ENCODE measurements at regions not wholly inside any gene's neighbourhood (a gene's known extent, or its start where the extent isn't known, plus 50 kb on each side); places are given as distances from the start of the nearest gene placed in this dataset.
A peak's percentile ranks its signal among the peaks of the same experiment; 100 is the strongest.

DNA sequence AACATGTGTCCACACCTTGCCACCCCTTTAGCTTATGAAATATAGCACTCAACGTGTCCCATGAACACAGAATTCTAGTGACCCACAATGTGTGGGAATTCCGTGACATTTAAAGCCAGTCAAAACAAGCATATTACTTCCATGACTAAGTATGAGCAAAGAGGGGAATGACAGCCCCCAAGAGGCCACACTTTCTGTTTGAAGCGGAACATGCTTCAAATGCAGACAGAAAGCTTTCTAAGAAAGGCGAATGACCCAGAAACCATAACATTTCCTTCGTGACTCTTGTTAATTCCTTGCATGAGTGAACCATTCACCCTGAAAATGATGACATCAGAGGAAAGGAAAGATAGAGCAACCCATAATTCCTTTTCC, 122.0 kb upstream of the FNDC3A start:
- Mint-ChIP-seq H3K36me3 (ENCODE audit: low read depth) (no peaks in the 10 kb centered on the region), H3K27ac (no peak overlapping the region), H3K4me1 (ENCODE audit: low read depth) (peaks cover 45% of the 10 kb centered on the region), H3K4me3 (no peak overlapping the region), H3K9me3 (no peaks in the 10 kb centered on the region), H3K27me3 (ENCODE audit: low read depth) (no peaks in the 10 kb centered on the region)
- intact Hi-C loops (cut with micrococcal nuclease): loop anchor here (2.0 kb wide), 1 partner anchor 31 kb away; no protein-coding TSS in a partner anchor
- DNase-seq: peak; percentile 40
- CTCF ChIA-PET: interaction anchor here (1.6 kb wide), 1 partner anchor 36 kb away, joined by 3 read pairs; no protein-coding TSS in a partner anchor

DNA sequence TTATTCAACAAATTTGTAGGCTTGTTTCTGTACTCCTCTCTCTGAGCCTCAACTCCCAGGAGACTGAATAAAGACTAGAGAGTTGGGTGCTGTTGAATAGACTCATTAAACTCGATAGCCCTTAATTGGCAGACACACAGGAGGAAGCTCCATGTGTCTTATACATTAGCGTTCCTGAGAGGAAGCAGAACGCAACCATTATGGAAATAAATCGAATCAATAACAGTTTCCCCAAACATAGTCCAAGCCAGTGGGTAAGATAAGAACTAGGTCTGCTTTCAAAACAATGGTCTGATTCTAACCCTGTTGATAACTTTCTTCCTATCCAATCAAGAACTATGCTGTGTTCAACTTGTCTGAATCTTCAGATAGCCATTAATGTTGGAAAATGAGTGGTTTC, 118.1 kb upstream of the FNDC3A start:
- no peaks in the 10 kb centered on the region for H3K36me3 Mint-ChIP-seq (ENCODE audit: low read depth)
- H3K27me3 Mint-ChIP-seq (ENCODE audit: low read depth): no peaks in the 10 kb centered on the region
- H3K27ac Mint-ChIP-seq: no peak overlapping the region
- H3K4me1 Mint-ChIP-seq (ENCODE audit: low read depth): peaks cover 40% of the 10 kb centered on the region
- no peak for DNase-seq
- CTCF ChIA-PET: no interaction called here
- peaks cover 5% of the 10 kb centered on the region for H3K9me3 Mint-ChIP-seq
- intact Hi-C loops (cut with micrococcal nuclease): no loop called here
- H3K4me3 Mint-ChIP-seq: no peak overlapping the region

DNA sequence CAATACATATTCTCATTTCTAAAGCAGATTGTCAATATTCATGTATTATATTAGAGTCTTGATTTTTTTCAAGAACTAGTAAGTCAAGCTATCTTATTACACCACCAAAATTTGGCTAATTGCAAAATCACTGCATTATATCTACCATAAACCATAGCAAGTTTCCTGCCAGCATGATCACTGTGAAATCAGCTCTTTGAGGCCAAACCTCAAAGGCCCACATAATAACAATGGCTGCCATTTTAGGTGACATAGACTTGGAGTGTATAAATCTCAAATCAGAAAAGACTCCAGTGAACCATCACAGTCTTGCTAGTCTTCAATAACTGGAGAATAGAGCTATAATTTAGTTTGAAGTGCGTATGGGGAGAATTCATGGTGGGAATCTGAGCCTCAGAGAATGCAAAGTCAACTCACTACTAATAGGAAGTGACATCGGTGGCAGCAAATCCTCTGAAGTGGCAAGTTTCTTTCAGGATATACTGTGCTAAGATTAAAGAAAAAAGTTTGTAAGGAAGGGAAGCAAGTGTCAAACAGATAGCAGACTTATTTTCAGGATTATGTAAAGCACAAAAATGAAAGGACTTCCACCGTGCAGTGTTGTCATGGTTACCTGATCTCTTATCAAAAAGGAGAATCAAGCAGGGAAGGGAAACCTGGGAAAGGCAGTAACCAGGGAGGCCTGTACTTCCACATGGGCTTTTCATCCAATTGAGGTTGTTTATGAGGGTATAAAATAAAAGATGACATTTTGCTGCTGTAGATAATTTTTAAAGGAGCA, 117.4 kb upstream of the FNDC3A start:
- Mint-ChIP-seq H3K27ac (no peak overlapping the region), H3K4me3 (no peak overlapping the region)

DNA sequence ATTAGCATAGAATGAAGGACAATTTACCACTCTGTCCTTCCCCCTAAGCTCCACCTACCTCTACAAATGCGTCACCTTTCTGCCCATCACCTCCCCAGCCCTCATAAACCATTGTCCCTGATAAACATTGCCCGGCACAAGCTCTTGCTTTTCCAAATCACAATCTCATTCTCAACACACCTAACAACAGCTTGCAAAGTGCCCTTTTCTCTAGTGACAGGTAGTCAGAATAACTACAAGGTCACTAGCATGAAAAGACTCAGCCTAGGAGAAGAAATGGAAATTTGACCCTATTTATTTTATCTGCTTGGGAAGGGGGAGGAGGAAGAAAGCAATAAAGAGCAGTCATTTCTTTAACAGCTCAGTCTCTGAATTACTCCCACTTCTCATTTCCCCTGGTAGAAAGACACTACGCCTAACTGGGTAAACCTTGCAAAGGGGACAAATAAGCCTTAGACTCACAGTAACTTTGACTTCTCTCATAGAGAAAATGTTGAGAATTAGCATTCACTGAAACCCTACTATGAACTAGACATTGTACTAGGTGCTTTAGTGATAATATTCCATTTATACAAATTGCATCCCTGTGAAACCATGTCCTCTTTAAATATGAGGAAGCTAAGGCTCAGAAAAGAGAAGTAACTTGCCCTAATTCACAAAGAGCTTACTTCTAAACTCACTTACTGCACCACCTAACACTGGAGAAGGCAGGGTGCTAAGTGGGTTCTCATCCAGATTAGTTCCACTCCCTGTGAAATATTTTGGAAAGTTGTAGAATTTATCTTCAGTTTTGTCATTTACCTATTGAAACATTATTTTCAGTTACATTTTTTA, 116.2 kb upstream of the FNDC3A start:
- no peaks in the 10 kb centered on the region for H3K36me3 Mint-ChIP-seq (ENCODE audit: low read depth)
- H3K9me3 Mint-ChIP-seq: peaks cover 5% of the 10 kb centered on the region
- H3K4me3 Mint-ChIP-seq: no peak overlapping the region
- peaks cover 23% of the 10 kb centered on the region for H3K4me1 Mint-ChIP-seq (ENCODE audit: low read depth)
- no peaks in the 10 kb centered on the region for H3K27me3 Mint-ChIP-seq (ENCODE audit: low read depth)
- no peak for DNase-seq
- CTCF ChIA-PET: no interaction called here
- intact Hi-C loops (cut with micrococcal nuclease): loop anchor here (2.0 kb wide), 1 partner anchor 31 kb away; no protein-coding TSS in a partner anchor
- no peak overlapping the region for H3K27ac Mint-ChIP-seq

More for the DNA sequence above, 117.4 kb upstream of the FNDC3A start:
- Mint-ChIP-seq H3K27me3 (ENCODE audit: low read depth) (no peaks in the 10 kb centered on the region), H3K9me3 (peaks cover 5% of the 10 kb centered on the region), H3K36me3 (ENCODE audit: low read depth) (no peaks in the 10 kb centered on the region), H3K4me1 (ENCODE audit: low read depth) (peaks cover 33% of the 10 kb centered on the region)
- CTCF ChIA-PET: no interaction called here
- DNase-seq: no peak
- intact Hi-C loops (cut with micrococcal nuclease): loop anchor here (2.0 kb wide), 1 partner anchor 30 kb away; no protein-coding TSS in a partner anchor

DNA sequence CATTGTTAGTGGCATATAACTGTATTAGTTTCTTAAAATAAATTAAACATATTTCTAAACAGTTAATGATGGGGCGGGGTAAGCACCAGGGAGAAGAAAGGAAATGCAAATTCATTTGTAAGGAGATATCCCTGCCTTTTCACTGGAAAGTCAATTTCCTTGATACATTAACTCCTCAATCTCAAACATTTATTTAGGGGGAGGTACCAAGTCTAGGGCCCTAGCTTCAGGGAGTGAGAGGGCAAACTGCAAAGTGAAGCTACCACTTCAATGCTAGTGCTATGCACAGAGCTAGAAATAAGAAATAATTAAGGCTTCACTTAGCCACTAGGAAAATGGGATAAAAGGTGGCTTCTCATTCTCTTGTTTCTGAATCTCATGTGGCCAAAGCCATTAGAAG, 115.3 kb upstream of the FNDC3A start:
- Mint-ChIP-seq H3K27ac (no peak overlapping the region), H3K9me3 (peaks cover 5% of the 10 kb centered on the region), H3K4me3 (no peak overlapping the region), H3K4me1 (ENCODE audit: low read depth) (peaks cover 23% of the 10 kb centered on the region), H3K27me3 (ENCODE audit: low read depth) (no peaks in the 10 kb centered on the region), H3K36me3 (ENCODE audit: low read depth) (no peaks in the 10 kb centered on the region)
- intact Hi-C loops (cut with micrococcal nuclease): no loop called here
- CTCF ChIA-PET: no interaction called here
- no peak for DNase-seq

DNA sequence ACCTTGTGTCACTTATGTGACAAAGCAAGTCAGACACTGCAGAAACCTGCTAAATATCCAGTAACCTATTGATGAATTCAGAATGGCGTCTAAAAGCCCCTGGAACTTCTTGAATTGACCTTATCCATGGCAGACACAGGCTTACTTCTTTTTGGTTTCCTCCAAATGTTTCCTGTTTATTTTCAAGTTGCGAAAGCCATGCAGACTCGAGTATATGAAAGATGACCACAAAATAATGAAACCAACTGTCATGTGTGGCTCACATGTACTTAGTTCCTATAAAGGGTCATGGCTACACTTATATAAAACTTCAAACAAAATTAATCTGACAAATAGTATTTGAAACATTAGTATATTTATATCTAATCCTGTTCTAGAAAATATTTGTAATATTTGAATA, 113.1 kb upstream of the FNDC3A start:
- Mint-ChIP-seq H3K27me3 (ENCODE audit: low read depth) (no peaks in the 10 kb centered on the region), H3K27ac (no peak overlapping the region), H3K36me3 (ENCODE audit: low read depth) (no peaks in the 10 kb centered on the region), H3K9me3 (peaks cover 5% of the 10 kb centered on the region), H3K4me1 (ENCODE audit: low read depth) (peaks cover 23% of the 10 kb centered on the region), H3K4me3 (no peak overlapping the region)
- intact Hi-C loops (cut with micrococcal nuclease): no loop called here
- no peak for DNase-seq
- CTCF ChIA-PET: no interaction called here

DNA sequence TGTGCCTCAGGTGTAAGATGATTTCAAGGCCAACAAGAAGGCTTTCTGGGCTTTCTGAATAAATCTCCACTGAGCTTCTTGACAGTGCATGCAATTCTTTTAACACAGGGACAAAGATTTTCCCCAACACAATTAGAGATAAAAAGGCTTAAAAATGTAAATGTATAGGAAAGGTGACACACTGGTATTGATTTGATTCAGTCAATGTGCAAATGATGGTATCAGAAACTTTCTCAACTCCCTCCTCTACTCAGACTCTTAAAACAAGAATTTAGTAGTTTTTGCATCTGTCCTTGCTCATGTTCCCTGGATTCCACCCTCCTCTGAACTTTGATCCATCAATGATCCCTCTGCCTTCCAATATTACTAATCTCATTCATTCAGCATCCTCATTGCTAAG, 111.6 kb upstream of the FNDC3A start:
- CTCF ChIA-PET: no interaction called here
- DNase-seq: no peak
- Mint-ChIP-seq H3K36me3 (ENCODE audit: low read depth) (no peaks in the 10 kb centered on the region), H3K27ac (no peak overlapping the region), H3K27me3 (ENCODE audit: low read depth) (no peaks in the 10 kb centered on the region), H3K4me3 (no peak overlapping the region), H3K4me1 (ENCODE audit: low read depth) (peaks cover 13% of the 10 kb centered on the region), H3K9me3 (peaks cover 5% of the 10 kb centered on the region)
- intact Hi-C loops (cut with micrococcal nuclease): loop anchor here (1.0 kb wide), 1 partner anchor 15 kb away; no protein-coding TSS in a partner anchor

DNA sequence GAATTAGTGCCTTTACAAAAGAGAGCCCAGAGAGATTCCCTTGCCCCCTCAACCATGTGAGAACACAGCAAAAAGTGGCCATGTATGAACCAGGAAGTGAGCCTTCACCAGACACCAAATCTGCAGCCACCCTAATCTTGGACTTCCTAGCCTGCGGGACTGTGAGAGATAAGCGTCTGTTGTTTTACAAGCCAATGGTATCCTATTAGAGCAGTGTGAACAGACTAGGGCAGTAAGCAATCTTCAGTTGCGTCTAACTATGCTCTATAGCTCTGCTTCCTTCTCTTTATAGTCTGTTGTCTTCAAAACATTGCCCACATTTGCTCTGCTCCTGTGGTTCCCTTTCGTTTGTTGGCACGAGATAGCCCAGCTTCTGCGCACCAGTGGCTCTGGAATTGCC, 109.5 kb upstream of the FNDC3A start:
- Mint-ChIP-seq H3K9me3 (peaks cover 5% of the 10 kb centered on the region), H3K4me1 (ENCODE audit: low read depth) (peaks cover 8% of the 10 kb centered on the region), H3K27me3 (ENCODE audit: low read depth) (no peaks in the 10 kb centered on the region), H3K27ac (no peak overlapping the region), H3K4me3 (no peak overlapping the region), H3K36me3 (ENCODE audit: low read depth) (no peaks in the 10 kb centered on the region)
- intact Hi-C loops (cut with micrococcal nuclease): no loop called here
- no peak for DNase-seq
- CTCF ChIA-PET: no interaction called here

DNA sequence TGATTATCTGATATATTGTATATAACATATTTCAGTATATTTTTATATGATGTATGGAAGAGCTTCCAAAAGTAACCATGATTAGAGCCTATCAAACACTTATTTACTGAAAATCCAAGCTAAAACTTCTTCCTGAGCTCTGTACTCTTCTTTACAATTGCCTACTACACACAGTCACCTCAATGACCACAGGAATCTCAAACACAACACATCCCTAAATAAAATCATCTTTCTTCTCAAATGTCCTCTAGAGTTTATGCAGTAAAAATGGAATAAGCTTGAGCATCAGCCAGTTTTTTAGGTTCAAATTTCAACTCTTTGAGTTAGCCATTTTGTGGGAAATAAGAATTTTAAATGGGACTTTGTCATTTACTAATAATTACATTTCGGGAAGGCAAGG, 102.6 kb upstream of the FNDC3A start:
- intact Hi-C loops (cut with micrococcal nuclease): no loop called here
- no peaks in the 10 kb centered on the region for H3K36me3 Mint-ChIP-seq (ENCODE audit: low read depth)
- no peak overlapping the region for H3K4me3 Mint-ChIP-seq
- DNase-seq: no peak
- CTCF ChIA-PET: interaction anchor here (0.6 kb wide), 1 partner anchor 291 kb away, joined by 3 read pairs; no protein-coding TSS in a partner anchor
- H3K9me3 Mint-ChIP-seq: no peaks in the 10 kb centered on the region
- no peak overlapping the region for H3K27ac Mint-ChIP-seq
- no peaks in the 10 kb centered on the region for H3K4me1 Mint-ChIP-seq (ENCODE audit: low read depth)
- peaks cover 9% of the 10 kb centered on the region for H3K27me3 Mint-ChIP-seq (ENCODE audit: low read depth)

DNA sequence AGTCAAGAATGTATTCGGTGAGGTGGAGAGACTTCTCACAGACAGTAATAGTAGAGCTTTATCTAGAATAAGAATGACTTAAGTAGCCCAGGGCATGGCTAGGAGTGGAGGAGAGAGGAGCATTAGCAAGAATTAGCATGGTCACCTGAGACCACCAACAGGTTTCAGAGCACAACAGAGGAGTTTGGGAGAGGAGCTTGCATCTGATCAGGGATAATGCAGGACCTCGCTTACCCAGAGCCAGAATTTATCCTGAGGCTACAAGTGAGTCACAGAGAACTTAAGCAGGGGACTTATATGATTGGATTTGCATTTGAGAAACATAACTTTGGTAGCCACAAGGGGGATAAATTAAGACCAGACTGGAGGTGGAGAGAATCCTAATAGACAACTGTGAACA, 102.1 kb upstream of the FNDC3A start:
- H3K27me3 Mint-ChIP-seq (ENCODE audit: low read depth): peaks cover 9% of the 10 kb centered on the region
- CTCF ChIA-PET: interaction anchor here (0.6 kb wide), 1 partner anchor 292 kb away, joined by 3 read pairs; no protein-coding TSS in a partner anchor
- DNase-seq: no peak
- no peak overlapping the region for H3K4me3 Mint-ChIP-seq
- intact Hi-C loops (cut with micrococcal nuclease): no loop called here
- no peaks in the 10 kb centered on the region for H3K9me3 Mint-ChIP-seq
- H3K27ac Mint-ChIP-seq: no peak overlapping the region
- no peaks in the 10 kb centered on the region for H3K4me1 Mint-ChIP-seq (ENCODE audit: low read depth)
- H3K36me3 Mint-ChIP-seq (ENCODE audit: low read depth): no peaks in the 10 kb centered on the region

DNA sequence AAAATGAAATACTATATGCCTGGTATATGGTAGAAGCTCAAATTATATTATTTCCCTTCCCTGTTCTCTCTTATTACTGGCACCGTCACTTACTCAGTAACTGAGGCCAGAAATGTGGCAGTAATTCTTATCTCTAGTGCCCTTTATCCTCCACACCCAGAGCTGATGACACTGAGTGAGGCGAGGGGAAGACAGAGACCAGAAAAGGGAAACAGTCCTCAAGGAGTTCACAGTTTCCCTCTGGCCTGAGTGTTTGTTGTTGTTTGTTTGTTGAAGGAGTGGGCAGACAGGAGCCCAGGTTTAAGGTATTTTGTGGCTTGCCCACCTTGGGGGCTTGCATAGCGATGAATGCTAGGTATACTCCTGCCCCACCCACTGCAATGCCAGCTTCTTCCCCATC, 101.5 kb upstream of the FNDC3A start:
- CTCF ChIA-PET: interaction anchor here (0.7 kb wide), 1 partner anchor 38 kb away, joined by 3 read pairs; no protein-coding TSS in a partner anchor
- Mint-ChIP-seq H3K9me3 (no peaks in the 10 kb centered on the region), H3K4me1 (ENCODE audit: low read depth) (peaks cover 2% of the 10 kb centered on the region), H3K27ac (no peak overlapping the region), H3K27me3 (ENCODE audit: low read depth) (peaks cover 9% of the 10 kb centered on the region), H3K4me3 (no peak overlapping the region), H3K36me3 (ENCODE audit: low read depth) (no peaks in the 10 kb centered on the region)
- no peak for DNase-seq
- intact Hi-C loops (cut with micrococcal nuclease): no loop called here

DNA sequence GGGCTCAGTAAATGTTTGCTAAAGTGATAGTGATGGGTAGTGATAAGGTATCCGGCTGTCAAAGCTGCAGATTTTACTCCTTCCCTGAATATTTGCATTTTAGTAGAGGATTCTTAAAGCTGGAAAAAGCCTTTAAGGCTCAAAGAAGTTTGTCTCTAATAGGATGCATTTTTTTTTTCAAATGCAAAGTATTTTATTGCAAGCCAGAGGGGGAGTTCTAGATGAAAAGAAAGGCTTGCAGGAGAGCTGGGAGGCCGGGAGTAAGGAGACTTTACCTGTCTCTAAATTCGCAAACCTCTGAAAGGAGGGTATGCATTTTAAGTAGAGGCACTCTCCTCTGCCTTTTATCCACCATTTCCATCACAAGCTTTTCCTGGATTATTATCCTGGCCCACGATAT, 100.7 kb upstream of the FNDC3A start:
- CTCF ChIA-PET: no interaction called here
- DNase-seq: no peak
- no peak overlapping the region for H3K4me3 Mint-ChIP-seq
- peaks cover 9% of the 10 kb centered on the region for H3K27me3 Mint-ChIP-seq (ENCODE audit: low read depth)
- no peak overlapping the region for H3K27ac Mint-ChIP-seq
- no peaks in the 10 kb centered on the region for H3K36me3 Mint-ChIP-seq (ENCODE audit: low read depth)
- intact Hi-C loops (cut with micrococcal nuclease): no loop called here
- no peaks in the 10 kb centered on the region for H3K9me3 Mint-ChIP-seq
- H3K4me1 Mint-ChIP-seq (ENCODE audit: low read depth): peaks cover 11% of the 10 kb centered on the region

Data from activated naive CD4-positive, alpha-beta T cell treated with anti-CD3 and anti-CD28 coated beads for 36 hours (primary cell).